ENCODE measurements at regions not wholly inside any gene's neighbourhood (a gene's known extent, or its start where the extent isn't known, plus 50 kb on each side); places are given as distances from the start of the nearest gene placed in this dataset.

- Histone ChIP-seq H3K27me3 (no peaks in the 10 kb centered on the region), H3K27ac (no peak overlapping the region), H3K36me3 (no peaks in the 10 kb centered on the region), H3K4me1 (peaks cover 0 to 9% (median 0%) of the 10 kb centered on the region in 9 donors), H3K4me3 (no peak overlapping the region), H3K9me3 (peaks cover 0 to 11% (median 3%) of the 10 kb centered on the region in 11 donors)
- no peak for DNase-seq
- no peak for TF ChIP-seq CTCF (IDR thresholded peaks at IDR 0.05)
- WGBS, 2 donors, result 76 to 85% methylated on average over 1 of the region's 1 CpG
- intact Hi-C loops (cut with DNase I), result no loop called here
- ATAC-seq, result no peak
These were observed 90.5 kb upstream of the GDF10 start for GRCh38 chr10:47209466-47209865.

GRCh38 chr10:47214520-47214919 is 85.5 kb upstream of the GDF10 start:
- no peak for ATAC-seq
- intact Hi-C loops (cut with DNase I), result no loop called here
- Histone ChIP-seq H3K36me3 (no peaks in the 10 kb centered on the region), H3K27ac (no peak overlapping the region), H3K4me1 (no peaks in the 10 kb centered on the region), H3K27me3 (peaks cover 0 to 5% (median 0%) of the 10 kb centered on the region in 7 donors), H3K9me3 (peaks cover 0 to 11% (median 3%) of the 10 kb centered on the region in 11 donors), H3K4me3 (no peak overlapping the region)
- TF ChIP-seq CTCF (IDR thresholded peaks at IDR 0.05), result no peak
- no peak for DNase-seq

- Histone ChIP-seq H3K27me3 (peaks cover 0 to 5% (median 0%) of the 10 kb centered on the region in 7 donors), H3K9me3 (peaks cover 0 to 8% (median 1%) of the 10 kb centered on the region in 11 donors), H3K4me3 (no peak overlapping the region), H3K36me3 (no peaks in the 10 kb centered on the region), H3K4me1 (no peaks in the 10 kb centered on the region), H3K27ac (no peak overlapping the region)
- intact Hi-C loops (cut with DNase I), result no loop called here
- TF ChIP-seq CTCF (IDR thresholded peaks at IDR 0.05), result no peak
- no peak for DNase-seq
- 72 to 77% methylated on average over 3 of the region's 3 CpGs for WGBS, 2 donors
- ATAC-seq, result no peak
These were observed 82.9 kb upstream of the GDF10 start for GRCh38 chr10:47217113-47217512.

GRCh38 chr10:47218803-47219202 is 81.2 kb upstream of the GDF10 start:
- peak in 1 of 8 donors; percentile 30 for ATAC-seq
- peaks cover 0 to 5% (median 0%) of the 10 kb centered on the region in 7 donors for H3K27me3 ChIP-seq
- H3K27ac ChIP-seq, result no peak overlapping the region
- H3K36me3 ChIP-seq, result no peaks in the 10 kb centered on the region
- no peak for TF ChIP-seq CTCF (IDR thresholded peaks at IDR 0.05)
- WGBS, 2 donors, result 38 to 52% methylated on average over 5 of the region's 5 CpGs
- no peak for DNase-seq
- H3K4me3 ChIP-seq, result no peak overlapping the region
- intact Hi-C loops (cut with DNase I), result no loop called here
- no peaks in the 10 kb centered on the region for H3K4me1 ChIP-seq
- no peaks in the 10 kb centered on the region for H3K9me3 ChIP-seq
